WTC11 (cell line): ENCODE measurements at regions not wholly inside any gene's neighbourhood (a gene's known extent, or its start where the extent isn't known, plus 50 kb on each side); places are given as distances from the start of the nearest gene placed in this dataset.

ENCODE experiments used
- ATAC-seq: fragments of 200-7000 bp; cut with Tn5 transposase; 2 replicates; pipeline ENCODE4 v1.10.0; 2021; ENCODE audit warnings: mild to moderate bottlenecking, moderate library complexity
- CTCF ChIA-PET: fragments of 300-600 bp; sonication (Branson Sonifier 250); formaldehyde crosslinking; loops from one replicate; lab custom pipeline; 2021; ENCODE audit warnings: antibody characterized with exemption; lab: Charles Lee
- POLR2A ChIA-PET: fragments of 350-600 bp; sonication (Branson Sonifier 250); formaldehyde crosslinking; loops from one replicate; lab custom pipeline; 2021; ENCODE audit warnings: antibody characterized with exemption; lab: Charles Lee
- DNase-seq: peaks from one replicate; pipeline ENCODE4 v3.0.0; 2021; ENCODE audit warnings: low spot score
- H3K27ac Mint-ChIP-seq: 2 replicates; pipeline ENCODE4 v1.8.0; 2021; ENCODE audit warnings: mixed read lengths
- H3K27me3 Mint-ChIP-seq: 2 replicates; pipeline ENCODE4 v1.8.0; 2021; ENCODE audit warnings: low read depth, mild to moderate bottlenecking, moderate library complexity, mixed read lengths
- H3K36me3 Mint-ChIP-seq: 2 replicates; pipeline ENCODE4 v1.8.0; 2021; ENCODE audit warnings: mixed read lengths
- H3K4me1 Mint-ChIP-seq: 2 replicates; pipeline ENCODE4 v1.8.0; 2022; ENCODE audit warnings: mixed read lengths
- H3K4me3 Mint-ChIP-seq: 2 replicates; pipeline ENCODE4 v1.8.0; 2021; ENCODE audit warnings: mild to moderate bottlenecking, moderate library complexity, mixed read lengths
- H3K9me3 Mint-ChIP-seq: 2 replicates; pipeline ENCODE4 v1.8.0; 2021; ENCODE audit warnings: mixed read lengths
- ELF4 ChIP-seq: sonication (generic); formaldehyde crosslinking; IDR thresholded peaks from 2 replicates; pipeline ENCODE4 v1.8.1; 2022; ENCODE audit warnings: low read depth, mild to moderate bottlenecking, moderate library complexity, missing genetic modification reagents
- GRHL2 ChIP-seq: fragments of 250-450 bp; sonication (Bioruptor Pico); IDR thresholded peaks from 2 replicates; pipeline ENCODE4 v1.8.0; 2022; ENCODE audit warnings: mild to moderate bottlenecking, moderate library complexity; ENCODE audit not compliant: insufficient replicate concordance, severe bottlenecking
- NFE2L1 ChIP-seq: sonication (generic); formaldehyde crosslinking; IDR thresholded peaks from 2 replicates; pipeline ENCODE4 v1.8.1; 2023; ENCODE audit warnings: missing genetic modification reagents
- SMAD3 ChIP-seq: sonication (generic); formaldehyde crosslinking; IDR thresholded peaks from 2 replicates; pipeline ENCODE4 v1.8.0; 2022; ENCODE audit warnings: missing genetic modification reagents, mild to moderate bottlenecking, borderline replicate concordance
- SOX15 ChIP-seq: fragments of 250-450 bp; sonication (Bioruptor Pico); IDR thresholded peaks from 2 replicates; pipeline ENCODE4 v1.9.0; 2021; ENCODE audit warnings: mild to moderate bottlenecking
- TP53 ChIP-seq: sonication (generic); formaldehyde crosslinking; IDR thresholded peaks from 2 replicates; pipeline ENCODE4 v1.8.1; 2023; ENCODE audit warnings: mild to moderate bottlenecking, missing genetic modification reagents
- ZNF121 ChIP-seq: sonication (generic); formaldehyde crosslinking; IDR thresholded peaks from 2 replicates; pipeline ENCODE4 v1.8.0; 2023; ENCODE audit warnings: missing genetic modification reagents
- TF ChIP-seq, protein P1 (sequence below): sonication (generic); formaldehyde crosslinking; IDR thresholded peaks from 2 replicates; pipeline ENCODE4 v1.8.1; 2023; ENCODE audit warnings: mild to moderate bottlenecking, missing genetic modification reagents
- TF ChIP-seq, protein P2 (sequence below): sonication (generic); formaldehyde crosslinking; IDR thresholded peaks from 2 replicates; pipeline ENCODE4 v1.8.1; 2022; ENCODE audit warnings: mild to moderate bottlenecking, moderate library complexity, missing genetic modification reagents
- TF ChIP-seq, protein P3 (sequence below): sonication (generic); formaldehyde crosslinking; IDR thresholded peaks from 2 replicates; pipeline ENCODE4 v1.8.1; 2022; ENCODE audit warnings: mild to moderate bottlenecking, missing genetic modification reagents, moderate library complexity, borderline replicate concordance
- TF ChIP-seq, protein P4 (sequence below): fragments of 250-450 bp; sonication (Bioruptor Pico); IDR thresholded peaks from 2 replicates; pipeline ENCODE4 v1.9.0; 2021; ENCODE audit warnings: mild to moderate bottlenecking, borderline replicate concordance
- TF ChIP-seq, protein P5 (sequence below): sonication (generic); formaldehyde crosslinking; IDR thresholded peaks from 2 replicates; pipeline ENCODE4 v1.8.0; 2023; ENCODE audit warnings: mild to moderate bottlenecking, missing genetic modification reagents
- TF ChIP-seq, protein P6 (sequence below): sonication (generic); formaldehyde crosslinking; IDR thresholded peaks from 2 replicates; pipeline ENCODE4 v1.8.0; 2022; ENCODE audit warnings: mild to moderate bottlenecking, missing genetic modification reagents
- TF ChIP-seq, protein P7 (sequence below): fragments of 250-450 bp; sonication (Bioruptor Pico); IDR thresholded peaks from 2 replicates; pipeline ENCODE4 v1.9.0; 2021; ENCODE audit warnings: mild to moderate bottlenecking
- TF ChIP-seq, protein P8 (sequence below): fragments of 250-450 bp; sonication (Bioruptor Pico); conservative IDR thresholded peaks from 2 replicates; pipeline ENCODE4 v1.9.0; 2021; ENCODE audit warnings: mild to moderate bottlenecking

DNA sequence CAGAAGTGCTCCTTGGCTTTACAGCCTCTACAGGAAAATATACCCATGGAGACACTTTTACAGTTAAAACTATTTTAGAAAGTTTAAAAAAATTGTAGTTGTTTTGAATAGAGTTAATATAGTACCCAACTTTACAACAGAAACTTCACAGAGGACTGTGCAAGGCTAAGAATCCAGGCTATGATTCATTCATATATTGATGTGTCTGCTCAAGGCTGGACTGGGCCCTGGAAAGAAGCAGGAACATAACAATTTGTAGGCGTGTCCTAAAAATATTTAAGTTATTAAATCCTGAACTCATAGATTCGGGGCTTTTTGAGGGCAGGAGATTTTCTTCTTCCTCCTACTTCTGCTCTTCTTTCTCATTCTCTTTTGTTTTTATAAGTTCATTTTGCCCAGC, 291.5 kb upstream of the CCDC179 start:
- ChIA-PET POLR2A (no interaction called here), CTCF (no interaction called here)
- Mint-ChIP-seq H3K4me3 (no peak overlapping the region), H3K27ac (no peak overlapping the region), H3K9me3 (peaks cover 11% of the 10 kb centered on the region), H3K4me1 (peaks cover 9% of the 10 kb centered on the region), H3K36me3 (no peaks in the 10 kb centered on the region), H3K27me3 (no peaks in the 10 kb centered on the region)
- DNase-seq (no peak), ATAC-seq (no peak)
- TF ChIP-seq, protein P1, sequence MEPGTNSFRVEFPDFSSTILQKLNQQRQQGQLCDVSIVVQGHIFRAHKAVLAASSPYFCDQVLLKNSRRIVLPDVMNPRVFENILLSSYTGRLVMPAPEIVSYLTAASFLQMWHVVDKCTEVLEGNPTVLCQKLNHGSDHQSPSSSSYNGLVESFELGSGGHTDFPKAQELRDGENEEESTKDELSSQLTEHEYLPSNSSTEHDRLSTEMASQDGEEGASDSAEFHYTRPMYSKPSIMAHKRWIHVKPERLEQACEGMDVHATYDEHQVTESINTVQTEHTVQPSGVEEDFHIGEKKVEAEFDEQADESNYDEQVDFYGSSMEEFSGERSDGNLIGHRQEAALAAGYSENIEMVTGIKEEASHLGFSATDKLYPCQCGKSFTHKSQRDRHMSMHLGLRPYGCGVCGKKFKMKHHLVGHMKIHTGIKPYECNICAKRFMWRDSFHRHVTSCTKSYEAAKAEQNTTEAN (CRISPR knock-in tag) = no peak
- TF ChIP-seq, protein P2, sequence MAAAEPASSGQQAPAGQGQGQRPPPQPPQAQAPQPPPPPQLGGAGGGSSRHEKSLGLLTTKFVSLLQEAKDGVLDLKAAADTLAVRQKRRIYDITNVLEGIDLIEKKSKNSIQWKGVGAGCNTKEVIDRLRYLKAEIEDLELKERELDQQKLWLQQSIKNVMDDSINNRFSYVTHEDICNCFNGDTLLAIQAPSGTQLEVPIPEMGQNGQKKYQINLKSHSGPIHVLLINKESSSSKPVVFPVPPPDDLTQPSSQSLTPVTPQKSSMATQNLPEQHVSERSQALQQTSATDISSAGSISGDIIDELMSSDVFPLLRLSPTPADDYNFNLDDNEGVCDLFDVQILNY = no peak
- no peak for TF ChIP-seq GRHL2
- TF ChIP-seq ELF4 = no peak
- TF ChIP-seq, protein P3, sequence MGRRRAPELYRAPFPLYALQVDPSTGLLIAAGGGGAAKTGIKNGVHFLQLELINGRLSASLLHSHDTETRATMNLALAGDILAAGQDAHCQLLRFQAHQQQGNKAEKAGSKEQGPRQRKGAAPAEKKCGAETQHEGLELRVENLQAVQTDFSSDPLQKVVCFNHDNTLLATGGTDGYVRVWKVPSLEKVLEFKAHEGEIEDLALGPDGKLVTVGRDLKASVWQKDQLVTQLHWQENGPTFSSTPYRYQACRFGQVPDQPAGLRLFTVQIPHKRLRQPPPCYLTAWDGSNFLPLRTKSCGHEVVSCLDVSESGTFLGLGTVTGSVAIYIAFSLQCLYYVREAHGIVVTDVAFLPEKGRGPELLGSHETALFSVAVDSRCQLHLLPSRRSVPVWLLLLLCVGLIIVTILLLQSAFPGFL (CRISPR knock-in tag) = no peak
- no peak for TF ChIP-seq NFE2L1
- TF ChIP-seq TP53 = no peak
- TF ChIP-seq ZNF121 = no peak
- TF ChIP-seq SMAD3 = no peak
- TF ChIP-seq SOX15 (CRISPR knock-in tag) = no peak
- TF ChIP-seq, protein P4, sequence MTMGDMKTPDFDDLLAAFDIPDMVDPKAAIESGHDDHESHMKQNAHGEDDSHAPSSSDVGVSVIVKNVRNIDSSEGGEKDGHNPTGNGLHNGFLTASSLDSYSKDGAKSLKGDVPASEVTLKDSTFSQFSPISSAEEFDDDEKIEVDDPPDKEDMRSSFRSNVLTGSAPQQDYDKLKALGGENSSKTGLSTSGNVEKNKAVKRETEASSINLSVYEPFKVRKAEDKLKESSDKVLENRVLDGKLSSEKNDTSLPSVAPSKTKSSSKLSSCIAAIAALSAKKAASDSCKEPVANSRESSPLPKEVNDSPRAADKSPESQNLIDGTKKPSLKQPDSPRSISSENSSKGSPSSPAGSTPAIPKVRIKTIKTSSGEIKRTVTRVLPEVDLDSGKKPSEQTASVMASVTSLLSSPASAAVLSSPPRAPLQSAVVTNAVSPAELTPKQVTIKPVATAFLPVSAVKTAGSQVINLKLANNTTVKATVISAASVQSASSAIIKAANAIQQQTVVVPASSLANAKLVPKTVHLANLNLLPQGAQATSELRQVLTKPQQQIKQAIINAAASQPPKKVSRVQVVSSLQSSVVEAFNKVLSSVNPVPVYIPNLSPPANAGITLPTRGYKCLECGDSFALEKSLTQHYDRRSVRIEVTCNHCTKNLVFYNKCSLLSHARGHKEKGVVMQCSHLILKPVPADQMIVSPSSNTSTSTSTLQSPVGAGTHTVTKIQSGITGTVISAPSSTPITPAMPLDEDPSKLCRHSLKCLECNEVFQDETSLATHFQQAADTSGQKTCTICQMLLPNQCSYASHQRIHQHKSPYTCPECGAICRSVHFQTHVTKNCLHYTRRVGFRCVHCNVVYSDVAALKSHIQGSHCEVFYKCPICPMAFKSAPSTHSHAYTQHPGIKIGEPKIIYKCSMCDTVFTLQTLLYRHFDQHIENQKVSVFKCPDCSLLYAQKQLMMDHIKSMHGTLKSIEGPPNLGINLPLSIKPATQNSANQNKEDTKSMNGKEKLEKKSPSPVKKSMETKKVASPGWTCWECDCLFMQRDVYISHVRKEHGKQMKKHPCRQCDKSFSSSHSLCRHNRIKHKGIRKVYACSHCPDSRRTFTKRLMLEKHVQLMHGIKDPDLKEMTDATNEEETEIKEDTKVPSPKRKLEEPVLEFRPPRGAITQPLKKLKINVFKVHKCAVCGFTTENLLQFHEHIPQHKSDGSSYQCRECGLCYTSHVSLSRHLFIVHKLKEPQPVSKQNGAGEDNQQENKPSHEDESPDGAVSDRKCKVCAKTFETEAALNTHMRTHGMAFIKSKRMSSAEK = no peak
- TF ChIP-seq, protein P5, sequence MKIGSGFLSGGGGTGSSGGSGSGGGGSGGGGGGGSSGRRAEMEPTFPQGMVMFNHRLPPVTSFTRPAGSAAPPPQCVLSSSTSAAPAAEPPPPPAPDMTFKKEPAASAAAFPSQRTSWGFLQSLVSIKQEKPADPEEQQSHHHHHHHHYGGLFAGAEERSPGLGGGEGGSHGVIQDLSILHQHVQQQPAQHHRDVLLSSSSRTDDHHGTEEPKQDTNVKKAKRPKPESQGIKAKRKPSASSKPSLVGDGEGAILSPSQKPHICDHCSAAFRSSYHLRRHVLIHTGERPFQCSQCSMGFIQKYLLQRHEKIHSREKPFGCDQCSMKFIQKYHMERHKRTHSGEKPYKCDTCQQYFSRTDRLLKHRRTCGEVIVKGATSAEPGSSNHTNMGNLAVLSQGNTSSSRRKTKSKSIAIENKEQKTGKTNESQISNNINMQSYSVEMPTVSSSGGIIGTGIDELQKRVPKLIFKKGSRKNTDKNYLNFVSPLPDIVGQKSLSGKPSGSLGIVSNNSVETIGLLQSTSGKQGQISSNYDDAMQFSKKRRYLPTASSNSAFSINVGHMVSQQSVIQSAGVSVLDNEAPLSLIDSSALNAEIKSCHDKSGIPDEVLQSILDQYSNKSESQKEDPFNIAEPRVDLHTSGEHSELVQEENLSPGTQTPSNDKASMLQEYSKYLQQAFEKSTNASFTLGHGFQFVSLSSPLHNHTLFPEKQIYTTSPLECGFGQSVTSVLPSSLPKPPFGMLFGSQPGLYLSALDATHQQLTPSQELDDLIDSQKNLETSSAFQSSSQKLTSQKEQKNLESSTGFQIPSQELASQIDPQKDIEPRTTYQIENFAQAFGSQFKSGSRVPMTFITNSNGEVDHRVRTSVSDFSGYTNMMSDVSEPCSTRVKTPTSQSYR (CRISPR knock-in tag) = no peak
- TF ChIP-seq, protein P6, sequence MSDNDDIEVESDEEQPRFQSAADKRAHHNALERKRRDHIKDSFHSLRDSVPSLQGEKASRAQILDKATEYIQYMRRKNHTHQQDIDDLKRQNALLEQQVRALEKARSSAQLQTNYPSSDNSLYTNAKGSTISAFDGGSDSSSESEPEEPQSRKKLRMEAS (CRISPR knock-in tag) = no peak
- TF ChIP-seq, protein P7, sequence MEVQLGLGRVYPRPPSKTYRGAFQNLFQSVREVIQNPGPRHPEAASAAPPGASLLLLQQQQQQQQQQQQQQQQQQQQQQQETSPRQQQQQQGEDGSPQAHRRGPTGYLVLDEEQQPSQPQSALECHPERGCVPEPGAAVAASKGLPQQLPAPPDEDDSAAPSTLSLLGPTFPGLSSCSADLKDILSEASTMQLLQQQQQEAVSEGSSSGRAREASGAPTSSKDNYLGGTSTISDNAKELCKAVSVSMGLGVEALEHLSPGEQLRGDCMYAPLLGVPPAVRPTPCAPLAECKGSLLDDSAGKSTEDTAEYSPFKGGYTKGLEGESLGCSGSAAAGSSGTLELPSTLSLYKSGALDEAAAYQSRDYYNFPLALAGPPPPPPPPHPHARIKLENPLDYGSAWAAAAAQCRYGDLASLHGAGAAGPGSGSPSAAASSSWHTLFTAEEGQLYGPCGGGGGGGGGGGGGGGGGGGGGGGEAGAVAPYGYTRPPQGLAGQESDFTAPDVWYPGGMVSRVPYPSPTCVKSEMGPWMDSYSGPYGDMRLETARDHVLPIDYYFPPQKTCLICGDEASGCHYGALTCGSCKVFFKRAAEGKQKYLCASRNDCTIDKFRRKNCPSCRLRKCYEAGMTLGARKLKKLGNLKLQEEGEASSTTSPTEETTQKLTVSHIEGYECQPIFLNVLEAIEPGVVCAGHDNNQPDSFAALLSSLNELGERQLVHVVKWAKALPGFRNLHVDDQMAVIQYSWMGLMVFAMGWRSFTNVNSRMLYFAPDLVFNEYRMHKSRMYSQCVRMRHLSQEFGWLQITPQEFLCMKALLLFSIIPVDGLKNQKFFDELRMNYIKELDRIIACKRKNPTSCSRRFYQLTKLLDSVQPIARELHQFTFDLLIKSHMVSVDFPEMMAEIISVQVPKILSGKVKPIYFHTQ (CRISPR knock-in tag) = no peak
- TF ChIP-seq, protein P8, sequence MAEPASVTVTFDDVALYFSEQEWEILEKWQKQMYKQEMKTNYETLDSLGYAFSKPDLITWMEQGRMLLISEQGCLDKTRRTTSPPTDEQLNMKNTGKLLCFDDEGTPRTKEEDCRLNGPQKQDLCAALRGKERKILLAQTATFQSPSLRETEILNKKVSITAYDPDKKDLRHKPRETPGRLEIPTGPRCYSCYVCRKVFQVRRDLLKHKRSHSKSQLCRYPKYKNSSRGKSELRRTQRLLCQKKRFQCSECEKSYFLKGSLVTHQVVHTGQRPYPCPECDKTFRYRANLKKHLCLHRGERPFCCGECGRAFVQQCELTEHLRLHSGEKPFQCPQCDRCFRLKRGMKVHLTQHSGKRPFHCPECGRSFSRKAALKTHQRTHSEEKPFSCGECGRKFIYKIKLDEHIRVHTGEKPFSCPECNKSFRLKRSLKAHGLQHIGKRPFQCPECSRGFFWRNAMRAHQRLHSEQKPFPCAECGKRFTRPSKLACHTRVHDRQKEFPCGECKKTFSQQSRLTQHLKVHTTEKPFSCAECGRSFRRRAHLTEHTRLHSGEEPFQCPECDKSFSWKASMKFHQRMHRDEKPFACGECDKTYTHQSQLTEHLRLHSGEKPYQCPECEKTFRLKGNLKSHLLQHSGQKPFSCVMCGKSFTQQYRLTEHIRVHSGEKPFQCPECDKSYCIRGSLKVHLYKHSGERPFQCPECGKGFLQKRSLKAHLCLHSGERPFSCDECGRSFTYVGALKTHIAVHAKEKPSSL (CRISPR knock-in tag) = no peak
